ENCODE measurements at regions not wholly inside any gene's neighbourhood (a gene's known extent, or its start where the extent isn't known, plus 50 kb on each side); places are given as distances from the start of the nearest gene placed in this dataset.
"Not testable (repeated sequence)": the region's sequence is repeated elsewhere in the genome, so short reads cannot be mapped to it uniquely, and the experiment has no call there.

DNA sequence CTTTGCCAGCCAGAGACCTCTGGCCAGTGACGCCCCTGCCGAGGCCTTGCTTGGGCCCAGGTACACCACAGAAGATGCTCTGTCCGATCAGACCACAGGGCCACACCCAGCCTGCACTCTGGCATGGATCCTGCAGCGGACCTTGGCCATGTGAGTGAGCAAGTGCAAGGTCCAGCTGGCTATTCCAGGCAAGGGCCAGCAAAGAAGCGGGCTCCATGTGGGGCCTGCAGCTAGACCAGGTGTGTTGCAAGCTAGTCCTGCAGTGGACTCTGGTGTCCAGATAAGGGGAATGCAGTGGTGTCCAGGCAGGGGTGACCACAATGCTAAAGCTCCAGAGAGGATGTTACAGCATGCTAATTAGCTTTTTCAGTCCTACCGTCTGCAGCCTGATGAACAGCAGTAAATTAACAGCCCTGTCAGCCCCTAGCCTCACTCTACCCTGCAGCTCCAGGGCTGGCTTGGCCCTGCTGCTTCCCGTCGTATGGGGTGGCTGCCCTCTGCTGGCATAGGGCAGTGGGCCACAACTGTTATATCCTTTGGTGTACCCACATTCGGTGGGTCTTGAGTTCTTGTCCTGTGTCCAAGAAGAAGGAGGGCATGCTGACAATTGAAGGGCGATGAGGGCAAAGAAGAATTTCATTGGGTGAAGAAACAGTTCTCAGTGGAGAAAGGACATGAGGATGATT, 284.5 kb upstream of the POU5F2 start:
- DNase-seq, result peak in 1 of 2 experiments; percentile 2

DNA sequence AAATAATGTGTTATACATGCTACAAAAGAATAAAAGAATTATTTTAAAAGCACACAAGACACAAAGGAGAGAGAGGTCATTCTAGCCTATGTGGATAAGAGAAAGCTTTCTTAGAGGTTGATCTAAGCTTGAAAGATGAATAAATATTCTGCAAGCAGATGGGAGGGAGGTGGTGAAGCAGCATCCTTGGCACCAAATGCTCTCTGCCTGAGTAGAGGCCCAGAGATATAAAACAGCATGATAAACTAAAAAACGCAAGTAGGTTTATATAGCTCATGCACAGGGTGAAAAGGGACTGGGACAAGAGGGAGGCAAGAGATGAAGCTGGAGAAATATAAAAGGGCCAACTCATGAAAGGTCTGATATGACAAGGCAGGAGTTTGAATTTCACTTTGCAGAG, 283.2 kb upstream of the POU5F2 start:
- peak in 1 of 2 experiments; percentile 8 for DNase-seq

DNA sequence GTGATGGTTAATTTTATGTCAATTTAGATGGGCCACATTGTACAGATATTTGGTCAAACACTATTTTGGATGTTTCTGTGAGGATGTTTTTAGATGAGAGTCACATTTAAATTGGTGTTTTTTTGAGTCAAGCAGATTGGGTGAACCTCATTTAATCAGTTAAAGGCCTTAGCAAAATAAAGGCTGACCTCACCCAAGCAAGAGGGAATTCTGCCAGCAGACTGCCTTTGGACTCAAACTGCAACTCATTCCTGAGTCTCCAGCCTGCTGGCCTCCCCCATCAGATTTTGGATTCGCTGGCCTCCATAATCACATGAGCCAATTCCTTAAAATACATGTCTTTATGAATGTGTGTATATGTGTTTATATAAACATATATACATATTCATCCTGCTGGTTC, 282.7 kb upstream of the POU5F2 start:
- peak in 1 of 2 experiments; percentile 23 for DNase-seq

DNA sequence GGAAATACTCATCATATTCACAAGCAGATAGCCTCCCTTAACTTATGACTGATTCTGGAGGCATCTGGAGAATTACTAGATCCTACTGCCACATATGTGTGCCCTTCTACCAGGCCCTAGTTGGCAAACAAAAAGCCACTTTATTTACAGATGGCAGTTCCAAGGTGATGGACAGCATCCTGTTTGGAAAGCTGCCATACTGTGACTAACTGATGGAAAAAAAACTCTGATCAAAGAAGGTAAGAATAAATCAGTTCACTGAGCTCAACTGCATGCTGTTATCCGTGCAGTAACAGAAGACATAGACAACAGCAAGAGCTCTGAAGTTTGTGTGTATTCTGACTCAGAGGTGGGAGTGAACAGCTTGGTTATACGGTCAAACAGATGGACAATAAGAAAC, 279.8 kb upstream of the POU5F2 start:
- DNase-seq, result peak in 1 of 2 experiments; percentile 56

DNA sequence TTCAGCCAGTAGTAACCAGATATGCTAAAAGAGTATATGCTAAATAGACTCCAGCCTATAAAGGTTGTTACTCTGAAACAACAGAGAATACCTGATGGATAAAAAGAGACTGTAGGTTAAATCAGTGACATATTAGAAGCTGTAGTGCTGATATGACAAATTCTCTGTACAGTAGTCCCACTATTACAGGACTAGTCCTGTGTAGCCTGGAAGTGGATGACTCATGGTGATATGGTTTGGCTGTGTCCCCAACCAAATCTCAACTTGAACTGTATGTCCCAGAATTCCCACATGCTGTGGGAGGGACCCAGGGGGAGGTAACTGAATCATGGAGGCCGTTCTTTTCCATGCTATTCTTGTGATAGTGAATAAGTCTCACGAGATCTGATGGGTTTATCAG, 276.2 kb upstream of the POU5F2 start:
- no peak for DNase-seq

DNA sequence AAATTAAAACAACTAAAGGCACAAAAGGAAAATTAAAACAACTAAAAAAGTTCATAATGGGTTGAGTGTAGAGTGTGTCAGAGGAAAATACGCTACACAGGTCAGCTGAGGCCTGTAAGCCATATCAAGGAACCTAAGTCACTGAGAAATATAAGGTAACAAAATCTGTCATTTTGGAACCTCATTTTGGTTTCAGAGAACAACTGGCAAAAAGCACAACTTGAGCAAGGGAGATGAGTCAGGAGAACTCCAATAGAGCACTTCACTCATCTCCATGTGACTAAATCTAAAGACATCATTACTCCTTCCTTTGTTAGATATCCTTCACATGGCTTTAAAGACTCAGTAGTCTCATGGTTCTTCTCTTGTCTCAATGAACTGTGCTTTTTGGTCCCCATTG, 269.4 kb upstream of the POU5F2 start:
- no peak for DNase-seq

DNA sequence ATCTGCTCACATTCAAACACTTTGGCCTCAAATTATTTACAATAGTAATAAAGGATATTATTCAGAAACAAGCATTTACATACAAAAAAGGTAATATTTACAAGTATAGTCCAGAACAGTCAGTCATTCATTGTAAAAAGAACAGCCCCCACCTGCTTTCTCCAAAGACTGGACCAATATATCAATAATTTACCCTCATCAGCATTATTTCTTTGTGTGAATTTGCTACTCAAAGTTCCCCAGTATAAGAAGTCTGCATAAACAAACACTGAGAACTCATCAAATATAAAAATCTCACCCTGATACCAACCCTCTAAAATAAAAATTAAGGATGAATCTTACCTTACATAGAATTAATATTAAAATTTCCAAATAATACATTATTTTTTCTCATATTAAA, 267.8 kb upstream of the POU5F2 start:
- no peak for DNase-seq

DNA sequence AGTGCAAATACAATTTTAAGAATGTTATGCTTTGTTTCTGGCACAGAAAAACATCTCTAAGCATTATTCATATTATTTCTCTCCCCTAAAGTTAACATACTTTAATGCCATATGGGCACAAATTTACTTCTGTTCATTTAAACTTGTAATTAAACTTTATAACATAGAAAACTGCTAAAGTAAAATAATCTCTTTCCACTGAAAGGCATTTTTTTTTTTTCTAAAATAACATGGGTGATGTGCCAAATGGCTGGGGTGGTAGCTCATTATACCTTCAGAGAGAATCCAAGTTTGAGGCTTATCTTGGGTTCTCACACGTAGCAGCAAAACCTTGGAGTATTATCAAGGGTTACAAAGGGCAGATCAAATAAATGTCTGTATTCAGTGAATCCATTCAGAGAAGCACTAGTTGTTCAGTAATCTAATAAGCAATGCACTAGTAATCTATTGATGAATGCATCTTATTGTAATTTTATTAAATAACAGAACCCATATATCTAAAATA, 257.6 kb upstream of the POU5F2 start:
- no peak for DNase-seq

DNA sequence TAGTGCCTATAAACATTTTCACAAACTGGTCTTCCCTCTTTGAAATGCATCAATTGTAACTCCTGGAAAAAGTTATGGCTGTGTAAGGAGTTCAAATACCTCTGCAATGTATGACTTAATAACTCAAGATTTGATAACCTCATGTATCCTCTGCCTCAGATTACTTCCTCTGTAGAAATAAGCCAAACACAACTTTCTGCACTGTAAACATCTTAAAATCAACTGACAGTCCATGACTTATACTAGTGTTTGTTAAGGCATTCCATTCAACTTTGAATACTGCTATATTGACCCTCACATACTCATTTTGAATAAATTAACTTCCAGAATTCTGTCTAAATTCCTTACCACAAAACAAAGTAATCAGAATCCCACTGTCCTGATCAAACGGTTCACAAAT, 256.2 kb upstream of the POU5F2 start:
- DNase-seq, result no peak

DNA sequence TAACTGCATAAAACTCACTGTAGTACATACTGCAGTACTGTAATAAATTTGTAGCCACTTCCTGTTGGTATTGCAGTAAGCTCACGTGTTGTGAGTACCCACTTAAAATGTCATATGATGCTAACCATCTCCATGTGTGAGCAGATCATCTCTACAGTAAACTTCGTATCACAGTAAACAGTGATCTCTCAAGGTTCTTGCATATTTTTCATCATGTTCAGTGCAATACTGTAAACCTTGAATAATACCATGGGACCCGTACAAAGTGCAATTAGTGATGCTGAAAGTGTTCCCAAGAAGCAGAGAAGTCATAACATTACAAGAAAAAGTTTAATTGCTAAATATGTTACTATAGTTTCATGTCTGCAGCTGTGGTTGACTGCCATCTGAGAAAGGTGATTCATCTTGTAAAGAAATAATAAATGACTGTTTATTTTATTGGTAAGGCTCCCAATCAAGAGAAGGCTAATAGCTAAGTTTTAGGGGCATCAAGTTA, 253.8 kb upstream of the POU5F2 start:
- DNase-seq, result no peak

DNA sequence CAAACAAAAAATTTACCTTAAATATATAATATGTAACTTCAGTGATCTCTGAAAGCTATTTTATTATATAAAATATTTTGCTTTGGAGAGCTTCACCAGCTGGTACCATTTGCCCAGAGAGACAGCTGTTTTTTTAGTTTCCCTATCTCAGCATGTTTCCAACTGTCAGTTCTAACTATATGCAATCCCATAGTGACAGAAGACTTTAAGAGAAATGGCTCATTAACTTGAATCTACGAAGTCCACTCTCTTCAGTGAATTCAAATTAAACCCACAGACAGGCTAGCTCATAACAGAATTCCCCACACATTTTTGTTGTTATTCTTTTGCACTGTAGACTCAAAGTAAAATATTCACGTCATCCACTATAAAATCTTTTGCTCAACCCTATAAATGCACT, 251.8 kb upstream of the POU5F2 start:
- DNase-seq, result peak in 1 of 2 experiments; percentile 24

DNA sequence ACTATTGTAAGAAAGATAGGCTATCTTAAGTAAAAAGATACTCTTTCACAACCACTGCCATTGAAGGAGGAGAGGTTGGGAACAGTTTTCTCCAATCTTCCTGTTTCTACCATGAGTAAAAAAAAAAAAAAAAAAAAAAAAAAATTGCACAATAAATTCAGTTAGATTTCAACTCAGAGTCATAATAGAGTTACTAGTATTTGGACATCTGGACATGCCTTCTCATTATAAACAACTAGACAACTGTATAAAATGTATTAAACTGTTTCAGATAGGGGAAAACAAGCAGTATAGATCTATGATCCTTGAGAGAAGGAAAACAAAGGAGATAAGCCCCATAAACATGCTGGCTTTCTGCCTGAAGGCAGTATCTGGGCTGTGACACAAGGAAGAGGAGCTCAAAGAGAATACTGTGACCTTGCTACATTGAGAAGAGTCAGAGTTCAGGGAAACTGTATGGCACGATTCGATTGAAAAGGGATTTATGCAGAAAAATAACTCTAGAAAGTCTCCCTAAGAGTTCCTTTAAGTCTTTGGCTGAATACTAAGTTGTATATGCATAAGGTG, 249.2 kb upstream of the POU5F2 start:
- DNase-seq, result no peak

DNA sequence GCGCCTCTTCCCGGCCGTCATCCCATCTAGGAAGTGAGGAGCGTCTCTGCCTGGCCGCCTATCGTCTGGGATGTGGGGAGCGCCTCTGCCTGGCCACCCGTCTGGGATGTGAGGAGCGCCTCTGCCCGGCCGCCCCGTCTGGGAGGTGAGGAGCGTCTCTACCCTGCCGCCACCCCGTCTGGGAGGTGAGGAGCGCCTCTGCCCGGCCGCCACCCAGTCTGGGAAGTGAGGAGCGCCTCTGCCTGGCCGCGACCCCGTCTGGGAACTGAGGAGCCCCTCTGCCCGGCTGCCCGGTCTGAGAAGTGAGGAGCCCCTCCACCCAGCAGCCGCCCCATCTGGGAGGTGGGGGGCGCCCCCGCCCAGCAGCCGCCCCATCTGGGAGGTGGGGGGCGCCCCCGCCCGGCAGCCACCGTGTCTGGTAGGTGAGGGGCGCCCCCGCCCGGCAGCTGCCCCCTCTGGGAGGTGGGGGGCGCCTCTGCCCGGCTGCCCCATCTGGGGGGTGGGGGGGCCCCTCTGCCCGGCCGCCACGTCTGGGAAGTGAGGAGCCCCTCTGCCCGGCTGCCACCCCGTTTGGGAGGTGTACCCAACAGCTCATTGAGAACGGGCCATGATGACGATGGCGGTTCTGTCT, 244.7 kb upstream of the POU5F2 start:
- not testable (repeated sequence) for DNase-seq

DNA sequence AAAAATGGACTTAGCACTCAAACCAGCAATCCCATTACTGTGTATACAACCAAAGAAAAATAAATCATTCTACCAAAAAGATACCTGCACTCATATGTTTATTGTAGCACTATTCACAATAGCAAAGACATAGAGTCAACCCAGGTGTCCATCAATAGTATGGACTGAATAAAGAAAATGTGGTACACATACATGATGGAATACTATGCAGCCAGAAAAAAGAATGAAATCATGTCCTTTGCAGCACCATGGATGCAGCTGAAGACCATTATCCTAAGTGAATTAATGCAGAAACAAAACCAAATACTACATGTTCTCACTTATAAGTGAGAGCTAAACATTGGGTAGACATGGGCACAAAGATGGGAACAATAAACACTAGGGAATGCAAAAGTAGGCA, 236.8 kb upstream of the POU5F2 start:
- DNase-seq, result no peak

DNA sequence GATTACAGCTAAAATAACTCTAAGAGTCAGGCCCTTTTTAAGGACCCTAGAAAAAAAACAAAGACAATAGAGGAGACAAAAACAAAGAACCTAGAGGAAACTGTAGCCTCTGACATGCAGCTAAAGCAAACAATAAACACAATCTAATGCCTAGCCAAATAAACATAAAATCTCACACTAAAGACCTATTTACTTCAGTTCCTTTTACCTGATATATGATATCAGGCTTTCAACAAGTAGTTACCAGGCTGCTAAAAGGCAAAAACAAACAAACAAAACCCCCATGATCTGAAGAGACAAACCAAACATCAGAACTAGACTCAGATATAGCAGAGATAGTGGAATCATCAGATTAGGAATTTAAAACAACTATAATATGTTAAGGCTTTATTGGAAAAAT, 226.5 kb upstream of the POU5F2 start:
- no peak for DNase-seq

DNA sequence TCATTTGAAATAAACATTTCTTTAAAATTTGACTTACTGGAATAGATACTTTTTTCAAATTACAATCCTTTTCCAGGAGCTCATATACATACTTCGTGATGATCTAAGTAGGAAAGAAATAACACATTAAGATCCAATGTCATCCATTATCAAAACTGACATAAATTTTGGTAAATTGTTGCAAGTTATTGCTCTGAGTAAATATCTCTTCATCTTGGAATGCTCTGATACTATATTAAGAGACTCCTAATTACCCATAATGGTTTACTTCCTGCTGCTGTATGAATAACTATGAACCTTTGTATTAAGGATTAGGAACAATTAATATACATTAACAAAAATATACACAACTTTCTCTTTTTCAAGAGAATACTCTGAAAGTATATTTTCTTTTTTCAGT, 223.0 kb upstream of the POU5F2 start:
- DNase-seq, result no peak

DNA sequence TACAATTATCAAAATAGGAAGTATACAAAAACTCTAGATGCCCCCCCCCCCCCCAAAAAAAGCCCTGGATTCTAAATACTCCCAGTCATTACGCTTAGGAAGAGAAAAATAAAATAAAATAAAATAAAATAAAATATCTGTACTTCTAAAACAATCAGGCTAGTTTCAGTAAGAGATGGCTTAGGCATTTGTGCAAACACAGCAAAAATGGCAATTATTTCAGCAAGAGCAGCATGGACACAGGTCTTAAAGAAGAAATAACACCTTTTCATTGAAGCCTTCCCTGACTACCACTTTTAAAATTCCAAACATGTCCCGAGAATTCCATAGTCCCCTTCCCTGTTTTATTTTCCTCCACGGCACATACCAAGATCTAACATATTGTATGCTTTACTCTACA, 218.6 kb upstream of the POU5F2 start:
- DNase-seq, result no peak

DNA sequence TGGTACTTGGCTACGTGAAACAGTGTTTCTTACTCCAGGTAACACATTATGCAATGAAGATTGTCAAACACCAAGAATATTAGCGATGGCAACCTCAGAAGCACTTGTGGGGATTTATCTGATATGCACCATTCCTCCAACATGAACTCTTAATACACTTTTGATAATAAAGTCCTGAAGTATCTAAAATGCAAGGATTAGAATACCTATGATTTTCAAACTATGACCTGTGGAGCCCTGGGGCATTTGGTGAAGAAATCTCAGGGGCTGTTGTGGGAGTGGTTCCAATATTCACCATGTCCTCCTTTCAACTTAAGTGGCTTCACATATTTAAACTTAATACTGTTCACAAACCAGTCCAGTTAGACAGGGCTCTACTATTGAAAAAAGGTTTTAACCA, 214.6 kb upstream of the POU5F2 start:
- no peak for DNase-seq

DNA sequence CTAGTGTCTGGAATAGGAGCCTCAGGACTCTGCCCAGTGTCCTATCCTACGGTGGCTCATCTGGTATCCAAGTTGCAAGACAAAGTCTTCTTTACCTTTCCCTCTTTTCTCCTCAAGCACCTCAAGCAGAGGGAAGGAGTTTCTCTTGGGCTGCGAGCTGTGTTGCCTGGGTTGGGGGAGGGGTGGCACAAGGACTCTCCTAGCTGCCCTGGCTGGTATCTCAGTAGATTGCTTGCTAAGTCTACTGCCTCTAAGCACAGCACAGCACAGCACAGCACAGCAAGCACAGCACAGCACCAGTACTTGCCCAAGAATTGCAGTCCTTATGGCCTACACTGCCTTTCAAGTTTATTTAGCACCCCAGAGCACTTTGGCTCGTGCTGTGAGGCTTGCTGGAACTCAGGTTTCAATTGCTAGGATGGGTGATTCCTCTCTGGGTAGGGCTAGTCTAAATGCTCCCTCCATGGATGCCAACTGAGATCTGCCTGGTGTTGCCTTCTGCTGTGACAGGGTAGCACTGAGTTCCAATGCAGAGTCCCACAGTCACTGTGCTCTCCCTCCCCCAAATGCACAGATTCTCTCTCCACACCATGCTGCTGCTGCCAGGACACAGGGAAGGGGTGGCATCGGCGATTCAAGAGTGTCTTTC, 213.1 kb upstream of the POU5F2 start:
- no peak for DNase-seq

DNA sequence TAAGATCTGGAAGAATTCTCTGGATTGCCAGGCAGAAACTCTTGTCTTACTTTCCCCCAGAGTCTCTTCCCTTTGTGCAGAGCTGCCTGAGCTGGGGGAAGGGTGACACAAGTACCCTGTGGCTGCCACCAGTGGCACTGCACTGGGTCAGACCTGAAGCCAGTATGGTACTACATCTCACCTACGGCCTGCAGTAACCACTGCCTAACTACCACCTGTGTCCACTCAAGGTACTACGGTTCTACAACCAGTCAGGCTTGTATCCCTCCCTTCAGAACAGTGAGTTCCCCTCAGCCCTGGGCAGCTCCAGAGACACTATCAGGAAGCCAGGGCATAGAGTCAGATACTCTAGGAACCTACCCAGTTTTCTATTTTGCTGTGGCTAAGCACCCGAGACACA, 212.0 kb upstream of the POU5F2 start:
- no peak for DNase-seq

DNA sequence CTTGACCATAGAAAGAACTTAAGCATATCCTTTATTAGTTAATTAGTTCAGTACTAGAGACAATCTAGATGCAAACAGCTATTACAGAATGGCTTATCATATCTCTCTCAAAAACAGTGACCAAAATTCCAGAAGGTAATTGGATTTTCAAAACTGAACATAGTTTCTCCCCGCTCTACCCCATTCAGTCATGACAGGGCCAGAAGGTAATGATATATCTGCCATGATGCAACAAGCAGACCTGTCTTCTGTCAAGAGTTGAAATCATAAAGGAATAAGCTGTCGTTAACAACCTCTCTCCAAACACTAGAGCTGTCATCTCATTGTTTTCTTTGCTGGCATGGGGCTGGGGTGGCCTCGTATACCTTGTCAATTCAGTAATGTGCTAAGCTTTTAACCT, 200.5 kb upstream of the POU5F2 start:
- DNase-seq, result no peak

DNA sequence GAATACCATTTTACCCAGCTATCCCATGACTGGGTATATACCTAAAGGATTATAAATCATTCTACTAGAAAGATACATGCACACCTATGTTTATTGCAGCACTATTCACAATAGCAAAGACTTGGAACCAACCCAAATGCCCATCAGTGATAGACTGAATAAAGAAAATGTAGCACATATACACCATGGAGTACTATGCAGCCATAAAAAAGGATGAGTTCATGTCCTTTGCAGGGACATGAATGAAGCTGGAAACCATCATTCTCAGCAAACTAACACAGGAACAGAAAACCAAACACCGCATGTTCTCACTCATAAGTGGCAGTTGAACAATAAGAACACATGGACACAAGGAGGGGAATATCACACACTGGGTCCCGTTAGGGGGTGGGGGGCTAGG, 191.9 kb upstream of the POU5F2 start:
- DNase-seq, result not testable (repeated sequence)

DNA sequence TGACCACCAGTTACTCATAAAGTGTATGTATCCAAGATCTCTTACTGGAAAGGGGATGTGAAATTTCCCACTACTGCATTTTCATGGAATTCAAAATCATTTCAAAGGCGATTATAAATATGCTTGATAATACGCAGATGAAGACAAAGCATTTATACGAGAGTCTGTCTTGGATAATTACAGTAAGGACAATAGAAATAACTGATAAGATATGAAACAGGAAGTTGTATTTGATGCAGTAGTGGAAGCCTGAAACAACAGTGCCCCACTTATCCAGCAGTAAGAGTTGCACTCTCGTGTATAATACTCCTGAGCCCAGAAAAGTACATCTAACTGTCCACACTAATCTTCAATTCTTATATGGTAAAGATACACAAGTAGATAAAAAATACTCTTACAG, 188.7 kb upstream of the POU5F2 start:
- no peak for DNase-seq

DNA sequence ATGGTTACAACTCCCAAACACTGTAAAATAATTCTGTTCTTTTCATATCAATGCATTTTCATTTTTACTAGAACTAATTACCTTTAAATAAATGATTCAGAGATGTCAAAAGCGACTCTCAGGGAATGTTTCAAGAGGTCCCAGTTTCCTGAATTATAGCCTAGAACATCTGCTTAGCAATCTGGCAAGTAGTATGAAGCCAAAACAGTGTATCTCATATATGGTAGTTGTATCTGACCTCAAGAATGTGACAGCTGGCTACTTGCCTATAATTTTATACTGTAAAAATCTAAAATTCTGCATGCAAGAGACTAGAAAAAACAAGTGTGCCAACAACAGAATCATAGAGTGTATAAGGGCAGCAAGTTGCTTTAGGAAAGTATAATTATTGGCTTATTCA, 187.7 kb upstream of the POU5F2 start:
- peak; percentile 28 to 75 for DNase-seq
